NCI-H1694 treated with DMSO at 0.1 percent for 48 hours (cell line): ENCODE measurements at regions not wholly inside any gene's neighbourhood (a gene's known extent, or its start where the extent isn't known, plus 50 kb on each side); places are given as distances from the start of the nearest gene placed in this dataset.
A peak's percentile ranks its signal among the peaks of the same experiment; 100 is the strongest.

Source experiments
- DNase-seq: peaks from one replicate; lab custom pipeline; 2025; lab: John Stamatoyannopoulos, UW

DNA sequence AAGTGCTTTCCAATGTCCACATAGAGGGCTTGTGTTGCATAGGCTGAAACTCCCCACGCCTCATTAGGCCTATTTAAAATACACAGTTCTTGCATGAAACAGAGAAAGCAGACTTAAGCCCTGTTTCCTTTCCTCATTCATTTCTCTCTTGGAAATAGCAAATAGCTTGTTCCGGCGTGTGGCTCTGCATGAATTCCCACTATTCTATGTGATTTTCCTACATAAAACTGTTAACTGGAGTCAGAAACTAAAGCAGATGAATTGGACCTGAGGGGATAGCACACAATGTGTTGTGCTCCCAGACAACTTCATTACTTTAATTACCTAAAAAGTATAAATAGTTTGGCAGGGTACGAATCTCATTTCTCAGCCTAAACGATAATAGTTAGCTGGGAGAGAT lies 981.5 kb downstream of the SORCS1 start:
- no peak for DNase-seq

- no peak for DNase-seq
Observed at GRCh38 chr10:106182542-106182941, 982.0 kb downstream of the SORCS1 start.

DNA sequence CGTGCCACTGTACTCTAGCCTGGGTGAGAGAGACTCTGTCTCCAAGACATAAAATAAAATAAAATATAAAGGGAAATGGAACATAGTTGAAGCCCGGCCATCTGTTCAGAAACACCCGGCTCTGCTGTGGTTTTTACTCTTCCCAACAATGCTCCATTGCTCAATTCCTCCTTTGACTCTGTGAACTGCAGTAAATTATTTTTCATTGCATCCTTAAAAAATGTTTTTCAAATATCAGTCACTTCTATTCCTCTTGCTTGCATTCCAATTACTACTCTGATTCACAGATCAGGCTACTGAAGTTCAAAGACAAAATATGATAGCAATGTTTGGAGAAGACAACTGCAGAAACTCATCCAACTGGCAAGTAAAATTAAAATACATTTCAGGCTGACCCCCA lies 983.0 kb downstream of the SORCS1 start:
- DNase-seq = no peak

DNA sequence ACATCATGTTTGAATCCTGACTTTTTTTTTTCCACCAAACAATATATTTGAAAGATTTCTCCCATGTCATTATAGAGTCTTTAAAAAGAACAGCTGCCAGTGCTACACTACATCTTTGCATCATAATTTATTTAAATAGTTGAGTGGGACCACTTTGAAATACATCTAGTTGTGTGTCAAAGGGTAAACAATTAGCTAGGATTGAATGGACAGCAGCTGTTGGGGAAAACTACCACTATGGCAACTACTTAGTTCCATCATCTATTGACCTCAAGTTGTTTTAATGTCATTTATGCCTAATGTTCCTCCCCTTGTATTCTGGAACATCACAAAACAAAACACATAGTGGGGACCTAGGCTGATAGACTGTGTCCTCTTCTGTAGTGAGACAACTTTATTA lies 985.1 kb downstream of the SORCS1 start:
- no peak for DNase-seq

GRCh38 chr10:106175760-106176377 lies 988.6 kb downstream of the SORCS1 start:
- DNase-seq = peak; percentile 19

DNA sequence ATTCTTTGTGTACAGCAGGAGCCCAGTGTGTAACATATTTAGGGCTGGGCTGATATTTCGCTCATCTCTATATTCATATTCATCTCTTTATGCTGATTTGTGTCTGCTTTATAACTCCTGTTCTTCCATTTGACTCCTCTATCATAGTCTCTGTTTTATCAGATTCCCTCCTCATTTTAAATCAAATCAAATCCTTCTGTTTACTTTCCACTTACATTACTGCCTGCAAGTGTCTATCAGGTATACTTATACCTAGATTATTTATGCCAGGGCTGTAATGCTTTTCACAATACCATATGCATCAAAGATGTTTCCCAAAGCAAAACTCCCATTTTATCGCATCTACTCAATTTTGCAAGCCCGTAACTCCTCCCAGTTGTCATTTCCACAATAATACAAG lies 990.7 kb downstream of the SORCS1 start:
- DNase-seq = no peak

DNA sequence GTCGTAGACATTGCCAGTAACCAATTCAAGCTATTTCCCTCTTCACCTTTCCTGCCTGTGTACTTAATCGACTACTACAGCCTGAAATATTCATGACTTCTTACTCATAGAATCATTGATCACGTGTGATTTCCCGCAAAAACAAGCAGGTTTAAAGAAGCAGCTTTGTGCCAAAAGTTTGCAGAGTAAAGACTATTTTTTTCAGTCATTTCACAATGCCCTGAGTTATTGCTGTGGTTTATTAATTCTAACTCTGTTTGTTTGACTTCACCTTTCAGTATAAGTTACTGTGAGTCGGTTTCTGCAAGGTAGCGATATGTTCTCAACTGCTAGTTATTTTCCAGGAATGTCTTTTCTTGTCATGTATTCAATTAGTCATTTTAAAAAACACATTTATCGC lies 995.3 kb downstream of the SORCS1 start:
- no peak for DNase-seq

GRCh38 chr10:106167946-106168345 lies 996.6 kb downstream of the SORCS1 start:
- no peak for DNase-seq

DNA sequence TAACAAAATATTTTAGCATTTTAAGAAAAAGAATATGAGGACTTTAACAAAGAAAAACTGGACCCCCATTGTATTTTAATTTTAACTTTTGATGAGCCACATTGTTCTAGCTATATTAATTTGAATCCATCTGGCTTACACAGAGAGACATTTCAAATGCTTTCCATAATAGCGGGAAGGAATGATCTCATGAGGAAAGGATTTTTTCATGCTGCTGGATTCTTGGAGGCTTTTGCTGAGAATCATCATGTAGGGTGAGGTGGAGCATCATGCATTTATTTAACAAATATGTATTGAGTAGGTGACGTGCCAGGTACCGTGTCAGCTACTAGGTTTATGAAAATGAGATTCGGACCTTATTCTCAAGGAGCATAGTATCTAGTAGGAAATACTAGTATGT lies 1006.3 kb downstream of the SORCS1 start:
- no peak for DNase-seq

GRCh38 chr10:106147021-106147420 lies 1017.5 kb downstream of the SORCS1 start:
- no peak for DNase-seq

GRCh38 chr10:106139915-106140314 lies 1024.6 kb downstream of the SORCS1 start:
- no peak for DNase-seq

DNA sequence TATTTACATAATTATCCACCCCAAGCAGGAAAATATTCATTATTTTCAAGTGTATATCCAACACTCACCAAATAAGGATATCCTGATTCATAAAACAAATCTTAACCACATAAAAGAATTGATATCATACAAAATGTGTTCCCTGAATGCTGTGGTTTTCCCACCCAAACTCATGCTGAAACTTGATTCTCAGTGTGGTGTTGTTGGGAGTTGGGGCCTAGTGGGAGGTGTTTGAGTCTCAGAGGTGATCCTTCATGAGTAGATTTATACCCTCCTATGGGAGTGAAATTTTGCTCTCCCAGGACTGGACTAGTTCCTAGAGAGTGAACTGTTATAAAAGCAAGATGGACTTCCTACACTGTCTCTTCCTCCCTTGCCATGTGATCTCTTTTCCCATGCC lies 1028.3 kb downstream of the SORCS1 start:
- DNase-seq = no peak

DNA sequence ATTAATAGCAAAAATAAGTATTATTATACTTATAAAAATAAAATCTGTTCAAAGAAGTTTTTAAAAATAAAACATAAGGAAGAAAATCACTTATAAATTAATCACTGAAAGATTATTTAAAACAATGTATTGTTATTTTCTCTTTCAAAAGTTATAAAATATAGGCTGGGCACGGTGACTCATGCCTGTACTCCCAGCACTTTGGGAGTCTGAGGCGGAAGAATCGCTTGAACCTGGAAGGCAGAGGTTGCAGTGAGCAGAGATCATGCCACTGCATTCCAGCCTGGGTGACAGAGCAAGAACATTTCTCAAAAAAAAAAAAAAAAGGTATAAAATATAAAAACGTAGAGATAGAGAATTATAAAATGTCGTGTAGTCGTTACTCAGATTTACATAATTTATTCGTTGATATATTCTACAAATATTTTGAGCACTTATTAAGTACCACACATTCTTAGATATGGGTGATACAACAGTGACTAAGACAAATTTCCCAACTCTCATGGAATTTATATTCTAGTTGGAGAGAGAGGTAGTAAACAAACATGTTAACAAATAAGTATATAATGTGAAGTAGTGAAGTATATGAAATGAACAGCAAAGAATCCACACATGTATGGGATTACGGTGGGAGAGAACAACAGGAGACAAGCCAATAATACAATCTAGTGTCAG lies 1030.0 kb downstream of the SORCS1 start:
- no peak for DNase-seq

- no peak for DNase-seq
Observed at GRCh38 chr10:106133451-106133850, 1031.1 kb downstream of the SORCS1 start.

DNA sequence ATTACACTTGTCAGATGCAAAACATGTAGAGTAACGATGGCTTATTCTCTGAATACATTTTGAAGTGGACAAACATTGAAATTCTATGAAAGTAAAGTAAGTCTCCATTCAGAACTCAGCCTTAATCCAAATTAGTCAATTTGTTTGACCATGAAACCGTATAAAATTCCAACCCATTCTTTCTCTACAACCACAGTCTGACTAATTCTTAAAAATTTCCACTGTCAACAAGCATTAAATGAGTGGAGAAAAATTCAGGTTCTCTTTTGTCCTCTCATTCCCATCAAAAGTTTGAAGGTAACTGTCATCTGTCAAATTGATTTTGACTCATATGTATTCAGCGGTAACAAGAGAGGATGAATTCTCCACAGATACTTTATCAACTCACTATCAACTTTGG lies 1031.5 kb downstream of the SORCS1 start:
- no peak for DNase-seq

GRCh38 chr10:106114656-106115186 lies 1049.8 kb downstream of the SORCS1 start:
- no peak for DNase-seq

- no peak for DNase-seq
Observed at GRCh38 chr10:106111246-106111645, 1053.3 kb downstream of the SORCS1 start.

DNA sequence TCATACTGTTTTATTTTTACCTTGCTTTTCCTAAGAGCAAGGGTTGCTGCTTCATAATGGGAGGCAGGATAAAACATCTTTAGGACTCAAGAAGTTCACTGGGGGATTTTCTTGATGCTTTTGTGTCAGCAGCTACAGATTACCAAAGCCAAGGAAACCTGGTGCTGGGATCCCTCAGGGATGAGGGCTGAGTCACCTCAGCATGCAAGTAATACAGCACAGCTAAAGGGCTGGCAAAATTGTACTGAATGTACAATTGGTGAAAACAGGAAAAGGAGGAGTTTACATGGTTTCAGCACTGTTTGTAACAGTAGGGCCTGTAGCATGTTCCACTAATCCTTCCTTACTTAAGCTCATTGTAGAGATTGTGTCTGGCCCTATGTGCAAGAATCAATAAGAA lies 1056.8 kb downstream of the SORCS1 start:
- no peak for DNase-seq

- DNase-seq = no peak
Observed at GRCh38 chr10:106106114-106106513, 1058.4 kb downstream of the SORCS1 start.

DNA sequence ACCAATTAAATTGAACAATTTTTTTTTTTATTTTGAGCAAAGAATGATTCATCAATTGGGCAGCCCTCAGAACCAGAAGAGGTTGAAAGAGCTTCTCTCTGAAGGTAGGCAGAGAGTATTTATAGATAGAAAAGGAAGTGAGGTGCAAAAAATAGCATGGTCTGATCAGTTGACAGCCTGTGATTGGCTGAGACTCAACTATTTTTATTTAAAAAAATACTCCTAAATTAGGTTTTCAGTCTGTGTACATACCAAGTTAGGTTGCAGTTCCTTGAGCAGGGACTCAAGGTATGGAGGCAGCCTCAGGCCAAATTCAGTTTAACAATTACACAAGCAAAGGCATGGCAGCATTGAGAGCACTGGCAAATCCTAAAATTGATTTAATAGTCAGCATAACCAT lies 1074.7 kb downstream of the SORCS1 start:
- no peak for DNase-seq

- no peak for DNase-seq
Observed at GRCh38 chr10:106086391-106086790, 1078.1 kb downstream of the SORCS1 start.

DNA sequence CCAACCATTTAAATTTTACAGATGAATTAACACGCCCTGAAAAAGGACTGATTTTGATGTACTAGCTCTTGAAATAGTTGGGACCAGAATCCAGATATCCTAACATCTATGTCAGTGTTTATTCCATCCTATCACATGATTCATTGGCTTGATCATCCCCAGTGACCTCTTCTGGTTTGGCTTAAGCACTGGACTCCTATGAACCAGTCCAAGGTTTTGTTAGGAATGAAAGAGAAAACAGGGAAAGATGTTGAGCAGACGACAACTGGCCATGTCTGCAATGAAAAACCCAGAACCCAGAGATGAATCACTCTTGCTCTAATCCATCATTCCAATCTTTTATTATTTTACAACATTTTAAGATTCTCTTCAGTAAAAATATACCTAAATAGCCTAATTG lies 1080.9 kb downstream of the SORCS1 start:
- no peak for DNase-seq

- DNase-seq = no peak
Observed at GRCh38 chr10:106082865-106083264, 1081.6 kb downstream of the SORCS1 start.
